ENCODE measurements at regions not wholly inside any gene's neighbourhood (a gene's known extent, or its start where the extent isn't known, plus 50 kb on each side); places are given as distances from the start of the nearest gene placed in this dataset.

- TF ChIP-seq, protein P1, sequence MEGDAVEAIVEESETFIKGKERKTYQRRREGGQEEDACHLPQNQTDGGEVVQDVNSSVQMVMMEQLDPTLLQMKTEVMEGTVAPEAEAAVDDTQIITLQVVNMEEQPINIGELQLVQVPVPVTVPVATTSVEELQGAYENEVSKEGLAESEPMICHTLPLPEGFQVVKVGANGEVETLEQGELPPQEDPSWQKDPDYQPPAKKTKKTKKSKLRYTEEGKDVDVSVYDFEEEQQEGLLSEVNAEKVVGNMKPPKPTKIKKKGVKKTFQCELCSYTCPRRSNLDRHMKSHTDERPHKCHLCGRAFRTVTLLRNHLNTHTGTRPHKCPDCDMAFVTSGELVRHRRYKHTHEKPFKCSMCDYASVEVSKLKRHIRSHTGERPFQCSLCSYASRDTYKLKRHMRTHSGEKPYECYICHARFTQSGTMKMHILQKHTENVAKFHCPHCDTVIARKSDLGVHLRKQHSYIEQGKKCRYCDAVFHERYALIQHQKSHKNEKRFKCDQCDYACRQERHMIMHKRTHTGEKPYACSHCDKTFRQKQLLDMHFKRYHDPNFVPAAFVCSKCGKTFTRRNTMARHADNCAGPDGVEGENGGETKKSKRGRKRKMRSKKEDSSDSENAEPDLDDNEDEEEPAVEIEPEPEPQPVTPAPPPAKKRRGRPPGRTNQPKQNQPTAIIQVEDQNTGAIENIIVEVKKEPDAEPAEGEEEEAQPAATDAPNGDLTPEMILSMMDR (IDR thresholded peaks at IDR 0.05) = no peak
- no peak for TF ChIP-seq POLR2A (IDR thresholded peaks at IDR 0.05)
Observed at GRCh38 chr4:126702747-126703146, 930.0 kb upstream of the INTU start.

Data from lower leg skin (tissue), 3 donors.